A549 (cell line): ENCODE measurements at regions not wholly inside any gene's neighbourhood (a gene's known extent, or its start where the extent isn't known, plus 50 kb on each side); places are given as distances from the start of the nearest gene placed in this dataset.

Source experiments
- ATAC-seq, 2 experiments: fragments of 200-7000 bp in 1 of 2; fragments of >200 bp in 1 of 2; cut with Nextera tagmentation in 1 of 2; cut with Tn5 transposase in 1 of 2; 3 replicates each; pipeline versions ENCODE4 v1.8.0 to v1.9.1; 2018 to 2020; ENCODE audit warnings: mild to moderate bottlenecking in 1 of 2, moderate library complexity in 1 of 2
- CTCF ChIA-PET: fragments of 300-600 bp; sonication (Branson Sonifier 250); formaldehyde crosslinking; extraction: SDS; loops from one replicate; lab custom pipeline; 2021; ENCODE audit warnings: antibody characterized with exemption, inconsistent platforms; lab: Yijun Ruan, JAX
- POLR2A ChIA-PET: fragments of 350-600 bp; formaldehyde crosslinking; extraction: SDS; loops from one replicate; lab custom pipeline; 2021; ENCODE audit warnings: antibody characterized with exemption, inconsistent platforms; lab: Yijun Ruan, JAX
- DNase-seq, 2 experiments: peaks; one replicate each; pipeline versions ENCODE4 v3.0.0 to v3.0.0-alpha.2; 2011 to 2016; ENCODE audit warnings: low read depth in 1 of 2, low spot score in 1 of 2
- FAIRE-seq: peaks from 2 replicates; lab custom pipeline; 2011; peaks lifted over from hg19 to GRCh38; lab: Jason Lieb, UNC
- H3K27ac ChIP-seq, 2 experiments: fragments of >200 bp; sonication (Bioruptor Twin); formaldehyde crosslinking; 3 replicates each; pipeline ENCODE4 v1.5.1; 2016 to 2017
- H3K4me1 ChIP-seq: fragments of >200 bp; sonication (Bioruptor Twin); formaldehyde crosslinking; 3 replicates; pipeline ENCODE4 v1.6.1; 2016
- H3K4me2 ChIP-seq: fragments of >200 bp; sonication (Bioruptor Twin); formaldehyde crosslinking; 3 replicates; pipeline ENCODE4 v1.6.1; 2016
- H3K4me3 ChIP-seq: fragments of >200 bp; sonication (Bioruptor Twin); formaldehyde crosslinking; 3 replicates; pipeline ENCODE4 v1.5.1; 2016
- H3K9me3 ChIP-seq: fragments of >200 bp; sonication (Bioruptor Twin); formaldehyde crosslinking; 3 replicates; pipeline ENCODE4 v1.6.1; 2016
- BHLHE40 ChIP-seq: IDR thresholded peaks from 2 replicates; pipeline ENCODE4 v1.6.1; 2012; ENCODE audit warnings: low read depth, low read length, inconsistent platforms
- CEBPB ChIP-seq, 2 experiments: fragments of >200 bp in 1 of 2; sonication (Bioruptor Twin) in 1 of 2; formaldehyde crosslinking in 1 of 2; IDR thresholded peaks; 2 replicates each; pipeline ENCODE4 v1.6.1; 2012 to 2016
- CHD2 ChIP-seq: fragments of 150-350 bp; IDR thresholded peaks from 2 replicates; pipeline ENCODE4 v1.6.1; 2014; ENCODE audit warnings: low read length; ENCODE audit not compliant: partially characterized antibody
- EP300 ChIP-seq, 2 experiments: fragments of >200 bp; sonication (Bioruptor Twin); formaldehyde crosslinking; IDR thresholded peaks; 2 replicates in 1 of 2; 3 replicates in 1 of 2; pipeline ENCODE4 v1.6.1; 2016 to 2017
- FOSL2 ChIP-seq, 2 experiments: fragments of 450-650 bp in 1 of 2; fragments of >200 bp in 1 of 2; sonication (Bioruptor Twin) in 1 of 2; formaldehyde crosslinking; IDR thresholded peaks; 2 replicates each; pipeline versions ENCODE4 v1.5.0 to v1.6.1; 2016 to 2020; ENCODE audit warnings: mild to moderate bottlenecking in 1 of 2, moderate library complexity in 1 of 2
- GATA3 ChIP-seq: IDR thresholded peaks from 2 replicates; pipeline ENCODE4 v1.6.1; 2012; ENCODE audit warnings: borderline replicate concordance
- HOXB13 ChIP-seq: fragments of 250-450 bp; sonication (Bioruptor Pico); IDR thresholded peaks from 2 replicates; pipeline ENCODE4 v1.5.0; 2020; ENCODE audit warnings: low read depth, mild to moderate bottlenecking, moderate library complexity
- JUNB ChIP-seq: fragments of >200 bp; sonication (Bioruptor Twin); formaldehyde crosslinking; IDR thresholded peaks from 2 replicates; pipeline ENCODE4 v1.6.1; 2016
- KDM5A ChIP-seq: fragments of 200-600 bp; sonication (generic); IDR thresholded peaks from 2 replicates; pipeline ENCODE4 v1.6.1; 2016; ENCODE audit warnings: antibody characterized with exemption, mild to moderate bottlenecking
- MAFK ChIP-seq: fragments of 450-650 bp; IDR thresholded peaks from 2 replicates; pipeline ENCODE4 v1.6.1; 2014; ENCODE audit not compliant: partially characterized antibody
- MYC ChIP-seq: IDR thresholded peaks from 2 replicates; pipeline ENCODE4 v1.6.1; 2012; ENCODE audit warnings: mild to moderate bottlenecking, inconsistent platforms, low read length, improper control_type of control experiment, borderline replicate concordance
- NPAS2 ChIP-seq: fragments of 250-450 bp; sonication (Bioruptor Pico); IDR thresholded peaks from 2 replicates; pipeline ENCODE4 v1.8.0; 2022; ENCODE audit warnings: mild to moderate bottlenecking, moderate library complexity, borderline replicate concordance
- POLR2A ChIP-seq: IDR thresholded peaks from 2 replicates; pipeline ENCODE4 v1.6.1; 2012; ENCODE audit warnings: mild to moderate bottlenecking, low read length
- RAD21 ChIP-seq, 2 experiments: fragments of >200 bp in 1 of 2; sonication (Bioruptor Twin) in 1 of 2; formaldehyde crosslinking in 1 of 2; IDR thresholded peaks in 1 of 2; conservative IDR thresholded peaks in 1 of 2; 2 replicates in 1 of 2; 3 replicates in 1 of 2; pipeline ENCODE4 v1.6.1; 2012 to 2018; ENCODE audit warnings: inconsistent platforms in 1 of 2
- RARB ChIP-seq: fragments of 250-450 bp; sonication (Bioruptor Pico); IDR thresholded peaks from 2 replicates; pipeline ENCODE4 v1.8.0; 2021; ENCODE audit warnings: mild to moderate bottlenecking, moderate library complexity
- RFX5 ChIP-seq: fragments of 450-650 bp; IDR thresholded peaks from 2 replicates; pipeline ENCODE4 v1.7.1; 2014; ENCODE audit warnings: antibody characterized with exemption, mild to moderate bottlenecking, moderate library complexity
- RNF2 ChIP-seq: fragments of 200-600 bp; sonication (generic); IDR thresholded peaks from 2 replicates; pipeline ENCODE4 v1.6.1; 2016; ENCODE audit warnings: low read depth, mild to moderate bottlenecking, antibody characterized with exemption, moderate library complexity, borderline replicate concordance
- TFCP2L1 ChIP-seq: fragments of 250-450 bp; sonication (Bioruptor Pico); IDR thresholded peaks from 2 replicates; pipeline ENCODE4 v1.5.0; 2021; ENCODE audit warnings: mild to moderate bottlenecking
- ZFP36 ChIP-seq: fragments of 450-650 bp; IDR thresholded peaks from 2 replicates; pipeline ENCODE4 v1.6.1; 2014; ENCODE audit warnings: borderline replicate concordance; ENCODE audit not compliant: partially characterized antibody
- ZNF302 ChIP-seq: fragments of 250-450 bp; sonication (Bioruptor Pico); IDR thresholded peaks from 2 replicates; pipeline ENCODE4 v1.9.0; 2021; ENCODE audit warnings: inconsistent platforms, mild to moderate bottlenecking, moderate library complexity
- WGBS: methylation state at CpG from one replicate; pipeline ENCODE4 v1.1.6; 2017; ENCODE audit errors: missing lambda C conversion rate; 5-methylcytosine and 5-hydroxymethylcytosine counted together
- TF ChIP-seq, protein P1 (sequence below): fragments of 250-450 bp; sonication (Bioruptor Pico); IDR thresholded peaks from 2 replicates; pipeline ENCODE4 v1.5.0; 2021; ENCODE audit warnings: mild to moderate bottlenecking, moderate library complexity, borderline replicate concordance
- TF ChIP-seq, protein P2 (sequence below): IDR thresholded peaks from 2 replicates; pipeline ENCODE4 v1.6.1; 2012
- TF ChIP-seq, protein P3 (sequence below): fragments of >200 bp; sonication (Bioruptor Twin); formaldehyde crosslinking; IDR thresholded peaks from 2 replicates; pipeline ENCODE4 v1.6.1; 2016
- TF ChIP-seq, protein P4 (sequence below): IDR thresholded peaks from 2 replicates; pipeline ENCODE4 v1.6.1; 2012

DNA sequence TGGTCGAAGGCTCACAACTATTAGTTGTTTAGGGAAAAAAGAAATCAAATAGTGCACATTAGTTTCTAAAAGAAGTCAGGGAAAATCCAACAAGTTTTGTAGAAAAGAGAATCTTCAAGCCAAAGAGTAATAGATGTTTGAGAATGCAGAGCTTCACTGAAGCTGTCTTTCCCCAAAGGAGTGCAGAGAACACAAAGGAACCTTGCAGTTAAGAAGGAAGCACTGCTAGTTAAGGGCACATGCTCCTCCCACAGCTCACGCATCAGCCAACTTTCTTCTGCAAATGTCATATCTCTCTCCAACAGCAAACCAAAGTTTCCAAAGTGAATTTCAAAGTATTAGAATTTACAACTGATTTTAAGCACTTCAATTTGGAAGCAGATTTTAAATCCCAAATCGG, 116.4 kb upstream of the FST start (continued):
- TF ChIP-seq, protein P1, sequence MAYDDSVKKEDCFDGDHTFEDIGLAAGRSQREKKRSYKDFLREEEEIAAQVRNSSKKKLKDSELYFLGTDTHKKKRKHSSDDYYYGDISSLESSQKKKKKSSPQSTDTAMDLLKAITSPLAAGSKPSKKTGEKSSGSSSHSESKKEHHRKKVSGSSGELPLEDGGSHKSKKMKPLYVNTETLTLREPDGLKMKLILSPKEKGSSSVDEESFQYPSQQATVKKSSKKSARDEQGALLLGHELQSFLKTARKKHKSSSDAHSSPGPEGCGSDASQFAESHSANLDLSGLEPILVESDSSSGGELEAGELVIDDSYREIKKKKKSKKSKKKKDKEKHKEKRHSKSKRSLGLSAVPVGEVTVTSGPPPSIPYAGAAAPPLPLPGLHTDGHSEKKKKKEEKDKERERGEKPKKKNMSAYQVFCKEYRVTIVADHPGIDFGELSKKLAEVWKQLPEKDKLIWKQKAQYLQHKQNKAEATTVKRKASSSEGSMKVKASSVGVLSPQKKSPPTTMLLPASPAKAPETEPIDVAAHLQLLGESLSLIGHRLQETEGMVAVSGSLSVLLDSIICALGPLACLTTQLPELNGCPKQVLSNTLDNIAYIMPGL = no peak
- TF ChIP-seq EP300 (IDR thresholded peaks at IDR 0.05) (no peak), BHLHE40 (no peak), POLR2A (no peak)

DNA sequence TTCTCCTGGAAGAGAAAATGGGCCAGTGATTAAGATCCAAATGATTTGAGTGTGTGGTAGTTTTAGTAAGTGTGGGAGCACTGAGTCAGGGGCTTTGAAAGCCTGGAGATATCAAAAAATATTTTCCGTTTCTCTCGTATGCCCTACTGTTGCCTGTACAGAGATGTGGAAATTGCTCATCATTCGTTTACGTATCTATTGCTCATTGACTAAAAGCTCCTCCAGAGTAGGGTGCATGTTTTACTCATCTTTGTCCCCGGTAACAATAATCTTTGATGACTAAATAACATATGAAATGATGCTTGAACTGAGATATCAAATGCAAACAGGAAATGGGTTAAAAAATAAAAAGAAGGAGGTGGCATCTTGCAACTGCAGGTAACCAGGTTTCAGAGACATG, 114.2 kb upstream of the FST start:
- Histone ChIP-seq H3K4me1 (peaks cover 60% of the 10 kb centered on the region), H3K4me2 (peak overlapping the region; percentile 46), H3K27ac (peak overlapping the region; percentile 56 to 62), H3K9me3 (no peaks in the 10 kb centered on the region), H3K4me3 (no peak overlapping the region)
- DNase-seq (peak in 1 of 2 experiments; percentile 63), ATAC-seq (peak; percentile 60 to 77; a peak in 5 of 6 replicates), FAIRE-seq (no peak)
- CTCF ChIA-PET = interaction anchor here (1.0 kb wide), 1 partner anchor 191 kb away, joined by 3 read pairs; no protein-coding TSS in a partner anchor
- POLR2A ChIA-PET = no interaction called here
- TF ChIP-seq EP300 (IDR thresholded peaks at IDR 0.05) (peak in 1 of 2 experiments; percentile 41; a peak in 2 of 5 replicates), CEBPB (IDR thresholded peaks at IDR 0.05) (peak in 1 of 2 experiments; percentile 8; a peak in 1 of 4 replicates), ZNF302 (no peak), GATA3 (peak; percentile 51; the same call in 1 of the 2 replicates), JUNB (peak; percentile 45; the same call in 1 of the 2 replicates), FOSL2 (IDR thresholded peaks at IDR 0.05) (peak; percentile 26; the same call in 1 of the 2 replicates), FOSL2 (CRISPR knock-in tag; IDR thresholded peaks at IDR 0.05) (peak; percentile 64; the same call in 1 of the 2 replicates), RAD21 (conservative IDR thresholded peaks at IDR 0.05 in 1 of 2, IDR thresholded peaks at IDR 0.05 in 1 of 2) (0 out of 5 replicates have a peak, but pooled peaks of 1 of the 2 experiments have one; percentile 2), CHD2 (no peak)
- TF ChIP-seq, protein P2, sequence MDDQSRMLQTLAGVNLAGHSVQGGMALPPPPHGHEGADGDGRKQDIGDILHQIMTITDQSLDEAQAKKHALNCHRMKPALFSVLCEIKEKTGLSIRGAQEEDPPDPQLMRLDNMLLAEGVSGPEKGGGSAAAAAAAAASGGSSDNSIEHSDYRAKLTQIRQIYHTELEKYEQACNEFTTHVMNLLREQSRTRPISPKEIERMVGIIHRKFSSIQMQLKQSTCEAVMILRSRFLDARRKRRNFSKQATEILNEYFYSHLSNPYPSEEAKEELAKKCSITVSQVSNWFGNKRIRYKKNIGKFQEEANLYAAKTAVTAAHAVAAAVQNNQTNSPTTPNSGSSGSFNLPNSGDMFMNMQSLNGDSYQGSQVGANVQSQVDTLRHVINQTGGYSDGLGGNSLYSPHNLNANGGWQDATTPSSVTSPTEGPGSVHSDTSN = no peak
- TF ChIP-seq, protein P3, sequence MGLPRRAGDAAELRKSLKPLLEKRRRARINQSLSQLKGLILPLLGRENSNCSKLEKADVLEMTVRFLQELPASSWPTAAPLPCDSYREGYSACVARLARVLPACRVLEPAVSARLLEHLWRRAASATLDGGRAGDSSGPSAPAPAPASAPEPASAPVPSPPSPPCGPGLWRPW = no peak
- WGBS = 6% methylated on average over 5 of the region's 5 CpGs

DNA sequence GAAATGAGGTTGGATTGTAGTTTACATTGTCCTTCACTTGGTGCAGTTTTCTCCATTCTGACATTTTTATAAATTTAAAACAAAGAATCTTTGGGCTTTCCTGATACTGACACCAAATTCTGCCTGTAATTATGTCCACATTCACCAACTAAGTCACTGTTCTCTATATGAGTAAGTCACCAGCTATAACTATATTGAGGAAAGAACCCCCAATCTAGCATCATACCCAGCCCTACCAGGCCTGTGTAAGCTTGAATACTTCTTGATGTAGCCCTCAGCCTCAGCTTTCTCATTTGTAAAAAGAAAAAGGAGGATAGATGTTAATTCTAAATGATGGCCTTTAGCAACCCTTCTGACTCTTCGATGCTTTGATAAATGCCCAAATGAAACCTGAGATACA, 112.7 kb upstream of the FST start:
- Histone ChIP-seq H3K9me3 (no peaks in the 10 kb centered on the region), H3K4me3 (no peak overlapping the region), H3K4me2 (no peak overlapping the region), H3K27ac (peak overlapping the region; percentile 52 to 64; a peak in 5 of 6 replicates), H3K4me1 (peaks cover 47% of the 10 kb centered on the region)
- FAIRE-seq (no peak), ATAC-seq (no peak), DNase-seq (no peak)
- ChIA-PET CTCF (no interaction called here), POLR2A (no interaction called here)
- no peak for TF ChIP-seq RARB (CRISPR knock-in tag)
- WGBS = 96% methylated on average over 1 of the region's 1 CpG

DNA sequence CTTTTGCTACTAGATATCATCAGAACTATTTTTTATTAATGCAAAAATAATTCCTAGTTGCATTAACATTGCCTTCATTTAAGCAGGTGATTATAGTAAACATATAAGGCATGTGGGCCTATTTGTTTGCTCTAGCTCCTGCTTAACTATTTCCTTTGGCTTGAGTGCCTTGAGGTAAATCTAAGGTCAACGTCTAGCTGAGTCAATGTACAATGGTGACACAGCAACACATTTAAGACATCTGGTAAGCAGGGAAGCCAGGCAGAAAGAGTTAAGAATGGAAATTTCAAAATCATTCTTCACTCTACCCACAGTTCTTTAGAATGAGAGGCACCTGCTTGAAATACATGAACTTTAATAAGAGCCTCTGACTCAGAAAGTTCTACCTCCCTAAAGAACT, 111.9 kb upstream of the FST start:
- POLR2A ChIA-PET = no interaction called here
- CTCF ChIA-PET = no interaction called here
- peak overlapping the region; percentile 52 to 64 for H3K27ac ChIP-seq
- DNase-seq = peak in 1 of 2 experiments; percentile 61
- peak overlapping the region; percentile 35 for H3K4me2 ChIP-seq
- no peaks in the 10 kb centered on the region for H3K9me3 ChIP-seq
- peaks cover 39% of the 10 kb centered on the region for H3K4me1 ChIP-seq
- peak; percentile 76 for FAIRE-seq
- 8% methylated on average over 1 of the region's 1 CpG for WGBS
- no peak overlapping the region for H3K4me3 ChIP-seq
- ATAC-seq = peak in 1 of 2 experiments; percentile 42; a peak in 2 of 6 replicates
- TF ChIP-seq GATA3 (0 out of 2 replicates have a peak, but pooled peaks have one; percentile 22), CEBPB (IDR thresholded peaks at IDR 0.05) (0 out of 4 replicates have a peak, but pooled peaks of 1 of the 2 experiments have one; percentile 2), HOXB13 (CRISPR knock-in tag) (no peak), RNF2 (no peak), KDM5A (no peak), CHD2 (no peak), TFCP2L1 (CRISPR knock-in tag) (no peak), EP300 (IDR thresholded peaks at IDR 0.05) (no peak), ZFP36 (no peak), NPAS2 (CRISPR knock-in tag) (no peak), MAFK (peak; percentile 16), MYC (no peak), RFX5 (no peak)
- TF ChIP-seq, protein P3 = no peak
- TF ChIP-seq, protein P4, sequence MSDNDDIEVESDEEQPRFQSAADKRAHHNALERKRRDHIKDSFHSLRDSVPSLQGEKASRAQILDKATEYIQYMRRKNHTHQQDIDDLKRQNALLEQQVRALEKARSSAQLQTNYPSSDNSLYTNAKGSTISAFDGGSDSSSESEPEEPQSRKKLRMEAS = no peak; the same call in 1 of the 2 replicates
